GM18873 (cell line): ENCODE measurements at regions not wholly inside any gene's neighbourhood (a gene's known extent, or its start where the extent isn't known, plus 50 kb on each side); places are given as distances from the start of the nearest gene placed in this dataset.

ENCODE experiments used
- ATAC-seq: cut with Tn5 transposase; IDR thresholded peaks from one replicate; pipeline ENCODE4 v1.9.1; 2021; ENCODE audit warnings: mild to moderate bottlenecking, moderate library complexity, moderate number of reproducible peaks; ENCODE audit not compliant: unreplicated experiment, low FRiP score

GRCh38 chr21:27674041-27674615, 707.2 kb upstream of the ADAMTS5 start:
- ATAC-seq: no peak

DNA sequence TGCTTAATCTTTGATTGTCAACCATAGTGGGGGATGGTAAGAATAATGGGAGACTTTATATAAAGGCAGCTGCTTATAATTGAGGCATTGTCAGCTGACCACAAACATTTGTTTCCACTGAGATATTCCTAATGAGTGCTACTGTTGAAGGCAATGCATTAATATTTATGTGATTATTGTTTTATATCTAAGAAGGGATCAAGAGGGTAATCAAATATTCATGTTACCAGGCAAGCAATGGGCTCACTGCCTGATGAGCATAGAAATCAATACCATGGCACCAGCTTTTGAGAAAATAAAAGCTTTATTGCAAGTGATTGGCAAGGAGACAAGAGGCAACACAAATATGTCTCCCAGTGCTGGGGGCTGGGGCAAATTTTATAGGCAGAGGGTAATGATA, 706.7 kb upstream of the ADAMTS5 start:
- ATAC-seq: no peak

DNA sequence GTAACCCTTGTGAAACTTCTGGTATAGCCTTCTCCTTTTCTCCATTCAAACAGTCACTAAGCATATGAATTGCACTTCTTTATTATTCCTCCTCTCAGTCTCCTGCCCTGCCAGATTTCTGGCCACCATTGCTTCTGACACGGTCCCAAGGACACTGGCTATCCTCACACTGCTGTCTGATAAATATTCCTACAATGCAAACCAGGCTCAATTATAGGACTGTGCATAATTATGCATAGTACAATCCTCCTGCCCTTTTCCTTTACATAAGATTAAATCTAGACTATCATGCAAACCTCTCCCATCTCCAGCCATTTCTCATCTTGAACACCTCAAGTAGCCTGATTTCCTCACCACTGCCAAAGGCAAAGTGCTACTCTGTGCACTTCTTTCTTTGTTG, 704.3 kb upstream of the ADAMTS5 start:
- ATAC-seq: no peak

GRCh38 chr21:27653481-27653880, 686.6 kb upstream of the ADAMTS5 start:
- no peak for ATAC-seq

DNA sequence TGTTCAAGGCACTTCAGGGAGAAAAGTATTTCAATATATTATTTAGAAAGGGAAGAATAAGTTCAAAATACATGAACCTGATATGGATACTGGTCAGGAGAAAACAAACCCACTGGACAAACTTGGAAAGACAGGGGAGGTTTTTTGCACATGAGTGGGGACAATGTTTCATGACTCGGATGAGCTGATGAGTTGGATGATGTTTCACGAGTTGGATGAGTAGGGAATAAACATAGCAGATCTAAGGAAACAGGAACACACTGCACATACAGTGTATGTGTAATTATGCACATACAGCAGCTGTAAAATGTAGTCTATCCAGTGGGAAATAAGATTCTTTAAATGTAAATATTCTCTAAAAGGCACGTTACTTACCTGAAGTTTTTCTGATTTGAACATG, 682.9 kb upstream of the ADAMTS5 start:
- ATAC-seq: no peak

DNA sequence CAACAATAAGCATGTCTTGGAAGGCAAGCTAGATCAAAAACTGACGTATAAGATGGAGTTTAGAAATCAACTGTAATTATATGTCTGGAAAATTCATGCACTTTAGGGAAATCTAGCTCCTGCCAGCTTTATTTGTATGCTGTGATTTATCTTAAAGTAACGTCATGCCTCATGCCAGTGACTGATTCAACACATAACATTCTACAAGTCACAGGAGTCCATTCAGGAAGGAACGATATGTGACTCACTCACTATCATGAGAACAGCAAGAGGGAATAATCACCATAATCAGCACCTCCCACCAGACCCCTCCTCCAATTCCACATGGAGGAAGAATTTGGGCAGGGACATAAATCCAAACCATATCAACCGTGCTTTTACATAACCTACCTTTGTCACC, 682.4 kb upstream of the ADAMTS5 start:
- no peak for ATAC-seq

DNA sequence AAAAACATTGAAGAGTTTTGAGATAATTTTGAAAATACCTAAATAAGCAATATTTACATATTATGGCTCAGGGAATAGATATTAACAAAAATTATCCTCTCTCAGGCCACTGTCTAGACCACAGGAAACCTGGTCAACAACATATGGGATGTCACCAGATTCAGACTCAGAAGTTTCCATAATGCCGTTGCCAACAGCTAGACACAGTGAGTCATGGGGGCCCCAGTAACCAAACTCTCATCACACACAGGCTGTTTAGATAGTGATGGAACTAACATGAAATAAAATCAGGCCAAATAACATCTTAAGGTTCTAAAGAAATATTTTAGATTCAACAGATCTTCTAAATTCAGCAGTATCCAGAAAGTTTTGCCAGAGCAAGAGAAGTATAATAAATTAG, 681.7 kb upstream of the ADAMTS5 start:
- no peak for ATAC-seq

GRCh38 chr21:27647921-27648320, 681.0 kb upstream of the ADAMTS5 start:
- no peak for ATAC-seq

- ATAC-seq: no peak
Observed at GRCh38 chr21:27647401-27647800, 680.5 kb upstream of the ADAMTS5 start.

- ATAC-seq: no peak
Observed at GRCh38 chr21:27646691-27647090, 679.8 kb upstream of the ADAMTS5 start.

DNA sequence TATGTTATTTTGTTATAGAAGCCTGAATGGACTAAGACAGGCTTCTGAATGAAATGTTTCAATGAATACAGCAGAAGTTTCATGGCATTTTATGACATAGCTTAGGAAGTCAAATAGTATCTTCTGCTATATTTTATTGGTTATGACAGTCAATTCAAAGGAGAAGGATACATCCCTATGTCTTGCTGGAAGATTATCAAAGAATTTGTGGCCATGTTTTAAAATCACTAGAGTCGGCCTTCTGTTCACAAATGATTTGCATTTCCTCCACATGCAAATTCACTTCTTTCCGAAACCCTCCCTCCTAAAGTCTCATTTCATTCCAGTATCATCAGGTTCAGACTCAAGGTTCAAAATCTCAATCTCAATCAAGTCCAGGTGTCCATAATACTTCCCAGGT, 679.2 kb upstream of the ADAMTS5 start:
- no peak for ATAC-seq

DNA sequence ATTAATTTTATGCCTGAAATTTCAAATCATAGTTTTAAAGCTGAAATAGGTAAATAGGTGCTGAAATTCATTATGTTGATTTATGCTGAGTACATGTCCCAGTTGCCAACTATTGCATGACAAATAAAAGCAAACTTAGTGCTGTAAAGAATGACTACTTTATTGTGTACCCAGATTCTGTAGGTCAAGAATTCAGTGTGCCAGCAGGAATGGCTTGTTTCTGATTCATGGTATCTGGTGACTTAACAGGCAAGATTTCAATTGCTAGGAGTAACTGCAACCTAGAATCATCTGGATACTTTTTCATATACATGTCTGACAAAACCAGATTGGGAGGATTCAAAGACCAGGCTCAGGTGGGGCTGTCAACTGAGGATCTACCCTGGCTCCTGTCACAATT, 678.4 kb upstream of the ADAMTS5 start:
- ATAC-seq: no peak

DNA sequence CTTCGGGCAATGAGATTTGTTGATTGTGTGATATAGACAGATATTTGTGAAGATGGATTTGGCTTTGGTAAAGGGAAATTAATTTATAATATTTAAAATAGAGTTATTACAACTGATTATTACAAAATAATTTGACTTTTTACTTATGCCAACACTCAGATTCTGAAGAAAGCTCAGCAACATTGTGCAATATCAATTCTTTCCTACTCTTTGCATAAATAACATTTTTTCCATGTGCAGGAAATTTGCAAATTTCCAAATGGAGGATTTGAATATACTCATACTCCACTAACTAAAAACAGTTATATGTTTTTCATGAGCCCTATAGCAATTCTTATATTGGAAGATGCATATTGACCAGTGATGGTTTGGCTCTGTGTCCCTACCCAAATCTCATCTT, 676.4 kb upstream of the ADAMTS5 start:
- ATAC-seq: no peak

- no peak for ATAC-seq
Observed at GRCh38 chr21:27639286-27639685, 672.4 kb upstream of the ADAMTS5 start.

- no peak for ATAC-seq
Observed at GRCh38 chr21:27636656-27637055, 669.8 kb upstream of the ADAMTS5 start.

DNA sequence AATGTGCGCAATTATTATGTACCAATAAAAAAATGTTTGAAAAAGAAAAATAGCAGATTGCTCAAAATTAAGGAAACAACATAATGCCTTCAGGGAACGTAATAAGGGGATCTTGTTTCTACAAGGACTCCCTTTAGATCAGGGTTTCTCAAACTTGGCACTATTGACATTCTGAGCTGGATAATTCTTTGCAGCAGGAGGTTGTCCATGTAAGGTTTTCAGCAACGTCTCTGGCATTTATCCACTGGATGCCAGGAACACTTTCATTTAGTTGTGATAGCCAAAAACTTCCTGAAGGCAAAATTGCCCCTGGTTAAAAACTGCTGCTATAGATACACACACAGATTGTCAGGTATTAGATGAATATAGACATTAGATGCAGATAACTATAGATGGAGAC, 666.7 kb upstream of the ADAMTS5 start:
- no peak for ATAC-seq

DNA sequence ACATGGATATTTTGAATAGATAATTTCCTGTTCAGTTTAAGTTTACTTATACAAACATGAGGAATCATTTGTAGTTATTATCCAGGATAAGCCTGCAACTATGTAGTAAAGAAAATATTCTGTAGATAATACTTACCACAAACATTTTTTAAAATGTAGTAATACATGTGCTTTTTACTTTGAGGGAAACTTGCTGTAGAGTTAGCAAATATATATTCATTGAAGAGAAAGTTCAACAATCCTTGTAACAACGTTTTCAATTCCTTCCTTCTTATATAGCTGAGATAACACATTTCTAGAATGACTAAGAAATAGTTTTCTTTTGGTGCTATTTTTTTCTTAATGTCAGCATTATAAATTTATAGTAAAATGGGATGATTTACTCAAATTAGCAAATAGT, 664.6 kb upstream of the ADAMTS5 start:
- no peak for ATAC-seq

GRCh38 chr21:27622631-27623030, 655.7 kb upstream of the ADAMTS5 start:
- ATAC-seq: no peak

DNA sequence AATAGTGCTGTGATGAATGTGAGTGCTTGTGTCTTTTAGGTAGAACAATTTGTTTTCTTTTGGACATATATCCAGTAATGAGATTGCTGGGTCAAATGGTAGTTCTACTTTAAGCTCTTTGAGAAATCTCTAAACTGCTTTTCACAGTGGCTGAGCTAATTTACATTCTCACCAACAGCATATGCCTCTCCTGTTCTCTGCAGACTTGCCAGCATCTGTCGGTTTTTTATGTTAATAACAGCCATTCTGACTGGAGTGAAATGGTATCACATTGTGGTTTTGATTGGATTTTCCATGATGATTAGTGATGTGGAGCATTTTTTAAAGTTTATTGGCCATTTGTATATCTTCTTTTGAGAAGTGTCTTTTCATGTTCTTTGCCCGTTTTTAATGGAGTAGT, 647.3 kb upstream of the ADAMTS5 start:
- no peak for ATAC-seq

DNA sequence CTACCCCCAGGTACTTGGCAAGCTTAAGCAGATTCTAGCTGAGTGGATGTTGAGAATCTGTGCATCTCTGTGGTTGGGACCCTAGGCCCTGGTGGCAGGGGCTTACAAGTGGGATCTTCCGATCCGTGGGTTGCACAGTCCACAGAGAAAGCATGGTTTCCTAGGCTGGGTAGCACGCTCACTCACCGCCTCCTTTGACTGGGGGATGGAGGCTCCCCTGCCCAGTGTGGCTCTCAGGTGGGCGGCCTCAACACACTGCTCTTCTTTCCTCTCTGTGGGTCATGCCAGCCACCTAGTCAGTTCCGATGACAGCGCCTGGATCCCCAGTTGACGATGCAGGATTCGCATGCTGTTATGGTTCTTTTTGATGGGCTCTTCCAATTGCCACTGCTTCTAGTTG, 639.5 kb upstream of the ADAMTS5 start:
- no peak for ATAC-seq

GRCh38 chr21:27596196-27596595, 629.3 kb upstream of the ADAMTS5 start:
- no peak for ATAC-seq

- no peak for ATAC-seq
Observed at GRCh38 chr21:27595716-27596115, 628.8 kb upstream of the ADAMTS5 start.

DNA sequence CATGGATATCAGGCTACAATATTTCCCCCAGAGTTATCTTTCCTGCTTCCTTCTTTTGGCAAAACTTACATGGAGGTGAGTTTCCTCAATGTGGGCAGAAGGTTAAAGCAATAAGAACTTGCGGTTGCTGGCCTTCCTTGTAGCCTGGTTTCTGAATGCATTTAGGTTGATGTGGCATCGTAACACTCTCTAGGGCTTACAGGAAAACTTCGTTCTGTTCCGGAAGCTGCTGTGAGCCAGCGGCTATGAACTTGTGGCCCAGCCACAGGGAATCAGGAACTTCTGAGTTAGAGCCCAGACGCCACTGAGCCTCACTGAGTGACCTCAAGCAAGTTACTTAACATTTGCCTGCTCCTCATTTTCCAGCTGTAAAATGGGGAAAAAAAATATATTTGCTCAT, 623.4 kb upstream of the ADAMTS5 start:
- no peak for ATAC-seq
